Endothelial cell of umbilical vein (primary cell): ENCODE measurements at regions not wholly inside any gene's neighbourhood (a gene's known extent, or its start where the extent isn't known, plus 50 kb on each side); places are given as distances from the start of the nearest gene placed in this dataset.

Experiments
- FOS ChIP-seq: IDR thresholded peaks from 2 replicates; pipeline ENCODE4 v1.6.1; 2011; ENCODE audit warnings: mild to moderate bottlenecking, low read length, moderate library complexity, borderline replicate concordance; ENCODE audit not compliant: insufficient read depth
- POLR2A ChIP-seq: IDR thresholded peaks from 2 replicates; pipeline ENCODE4 v1.6.1; 2012; ENCODE audit warnings: low read depth, mild to moderate bottlenecking, control low read depth, low read length
- POLR2AphosphoS5 ChIP-seq: IDR thresholded peaks from 2 replicates; pipeline ENCODE4 v1.6.1; 2012; ENCODE audit warnings: low read depth, mild to moderate bottlenecking, control low read depth, low read length, moderate library complexity; ENCODE audit not compliant: insufficient read depth
- TF ChIP-seq, protein P1 (sequence below), 2 donors: IDR thresholded peaks; 1 replicate in 1 of 2; 2 replicates in 1 of 2; pipeline ENCODE4 v1.5.1; 2011; ENCODE audit warnings: low read length in 2 of 2, mild to moderate bottlenecking in 2 of 2, moderate library complexity in 2 of 2, control low read depth in 1 of 2, inconsistent platforms in 1 of 2, low read depth in 1 of 2; ENCODE audit not compliant: insufficient read depth in 1 of 2; ENCODE audit errors: extremely low read depth in 1 of 2
- TF ChIP-seq, protein P2 (sequence below): IDR thresholded peaks from 2 replicates; pipeline ENCODE4 v1.6.1; 2011; ENCODE audit not compliant: insufficient read depth, insufficient read length

GRCh38 chr12:89040146-89040964 is 311.9 kb downstream of the DUSP6 start:
- TF ChIP-seq, protein P1, sequence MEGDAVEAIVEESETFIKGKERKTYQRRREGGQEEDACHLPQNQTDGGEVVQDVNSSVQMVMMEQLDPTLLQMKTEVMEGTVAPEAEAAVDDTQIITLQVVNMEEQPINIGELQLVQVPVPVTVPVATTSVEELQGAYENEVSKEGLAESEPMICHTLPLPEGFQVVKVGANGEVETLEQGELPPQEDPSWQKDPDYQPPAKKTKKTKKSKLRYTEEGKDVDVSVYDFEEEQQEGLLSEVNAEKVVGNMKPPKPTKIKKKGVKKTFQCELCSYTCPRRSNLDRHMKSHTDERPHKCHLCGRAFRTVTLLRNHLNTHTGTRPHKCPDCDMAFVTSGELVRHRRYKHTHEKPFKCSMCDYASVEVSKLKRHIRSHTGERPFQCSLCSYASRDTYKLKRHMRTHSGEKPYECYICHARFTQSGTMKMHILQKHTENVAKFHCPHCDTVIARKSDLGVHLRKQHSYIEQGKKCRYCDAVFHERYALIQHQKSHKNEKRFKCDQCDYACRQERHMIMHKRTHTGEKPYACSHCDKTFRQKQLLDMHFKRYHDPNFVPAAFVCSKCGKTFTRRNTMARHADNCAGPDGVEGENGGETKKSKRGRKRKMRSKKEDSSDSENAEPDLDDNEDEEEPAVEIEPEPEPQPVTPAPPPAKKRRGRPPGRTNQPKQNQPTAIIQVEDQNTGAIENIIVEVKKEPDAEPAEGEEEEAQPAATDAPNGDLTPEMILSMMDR (IDR thresholded peaks at IDR 0.05; ENCODE audit: extremely low read depth in 1 of 2, insufficient read depth in 1 of 2, low read depth in 1 of 2, low read length in 2 of 2), result no peak
- TF ChIP-seq FOS (no peak), POLR2A (no peak), POLR2AphosphoS5 (no peak)
- TF ChIP-seq, protein P2, sequence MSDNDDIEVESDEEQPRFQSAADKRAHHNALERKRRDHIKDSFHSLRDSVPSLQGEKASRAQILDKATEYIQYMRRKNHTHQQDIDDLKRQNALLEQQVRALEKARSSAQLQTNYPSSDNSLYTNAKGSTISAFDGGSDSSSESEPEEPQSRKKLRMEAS, result no peak
